HepG2 (cell line): ENCODE measurements at regions not wholly inside any gene's neighbourhood (a gene's known extent, or its start where the extent isn't known, plus 50 kb on each side); places are given as distances from the start of the nearest gene placed in this dataset.

Source experiments
- ATAC-seq: fragments of 200-7000 bp; cut with Tn5 transposase; 3 replicates; pipeline ENCODE4 v1.9.1; 2020; ENCODE audit warnings: mild to moderate bottlenecking, moderate library complexity
- BruUV-seq: library from RNA; stranded (reverse); fragments of 400-500 nt; replicated peaks from 2 replicates; lab custom pipeline; 2021; lab: Mats Ljungman, UMichigan
- CTCF ChIA-PET: fragments of 300-600 bp; formaldehyde crosslinking; extraction: SDS; loops from one replicate; lab custom pipeline; 2021; ENCODE audit warnings: low total read pairs, inconsistent platforms, low intra/inter-chr PET ratio; lab: Yijun Ruan, JAX
- POLR2A ChIA-PET: fragments of 350-600 bp; sonication (Branson Sonifier 250); formaldehyde crosslinking; loops from one replicate; lab custom pipeline; 2020; ENCODE audit warnings: antibody characterized with exemption, inconsistent platforms; lab: Yijun Ruan, JAX
- DNase-seq: peaks from one replicate; pipeline ENCODE4 v3.0.0-alpha.2; 2015; ENCODE audit warnings: low spot score
- FAIRE-seq: peaks from 3 replicates; lab custom pipeline; 2011; peaks lifted over from hg19 to GRCh38; lab: Jason Lieb, UNC
- H2AFZ ChIP-seq: one replicate; pipeline ENCODE4 v1.6.1; 2011; ENCODE audit warnings: low read length, inconsistent platforms
- H3K27ac ChIP-seq: fragments of 300-600 bp; 3 replicates; pipeline ENCODE4 v1.8.0; 2011; ENCODE audit warnings: mixed run types, mild to moderate bottlenecking, mixed read lengths, low read length, inconsistent platforms; ENCODE audit not compliant: insufficient read depth; ENCODE audit errors: extremely low read length
- H3K27me3 ChIP-seq, 2 experiments: fragments of 200-600 bp in 1 of 2; 2 replicates in 1 of 2; 3 replicates in 1 of 2; pipeline versions ENCODE4 v1.6.0 to v1.8.0; 2011; ENCODE audit warnings: low read length in 2 of 2, mild to moderate bottlenecking in 2 of 2, moderate library complexity in 2 of 2, inconsistent platforms in 1 of 2; ENCODE audit not compliant: insufficient read depth in 2 of 2, control insufficient read depth in 1 of 2
- H3K36me3 ChIP-seq, 2 experiments: fragments of 200-600 bp in 1 of 2; replicated peaks in 1 of 2; 2 replicates in 1 of 2; 3 replicates in 1 of 2; pipeline versions ENCODE4 v1.5.1 to v1.8.0; 2011; ENCODE audit warnings: low read length in 2 of 2, inconsistent platforms in 1 of 2; ENCODE audit not compliant: insufficient read depth in 2 of 2, control insufficient read depth in 1 of 2
- H3K4me1 ChIP-seq: 2 replicates; pipeline ENCODE4 v1.5.1; 2012; ENCODE audit warnings: low read length, inconsistent platforms; ENCODE audit not compliant: insufficient read depth
- H3K4me2 ChIP-seq: 2 replicates; pipeline ENCODE4 v1.6.0; 2011; ENCODE audit warnings: low read depth, low read length, inconsistent platforms
- H3K4me3 ChIP-seq, 3 experiments: fragments of 200-600 bp in 1 of 3; sonication (generic), shearing (Covaris generic) in 1 of 3; replicated peaks in 1 of 3; 2 replicates each; pipeline ENCODE4 v1.5.1; 2011 to 2016; ENCODE audit warnings: low read length in 3 of 3, inconsistent platforms in 2 of 3, low read depth in 2 of 3, mild to moderate bottlenecking in 2 of 3, control low read depth in 1 of 3, mixed read lengths in 1 of 3; ENCODE audit not compliant: insufficient read depth in 1 of 3
- H3K79me2 ChIP-seq: one replicate; pipeline ENCODE4 v1.6.1; 2011; ENCODE audit warnings: low read length, inconsistent platforms; ENCODE audit not compliant: insufficient read depth
- H3K9ac ChIP-seq: 2 replicates; pipeline ENCODE4 v1.6.0; 2011; ENCODE audit warnings: mild to moderate bottlenecking, low read depth, low read length, inconsistent platforms; ENCODE audit not compliant: insufficient read depth
- H3K9me3 ChIP-seq: 2 replicates; pipeline ENCODE4 v1.5.1; 2012; ENCODE audit warnings: mild to moderate bottlenecking, low read length
- H4K20me1 ChIP-seq: 2 replicates; pipeline ENCODE4 v1.6.0; 2011; ENCODE audit warnings: inconsistent platforms, mild to moderate bottlenecking, low read length, moderate library complexity; ENCODE audit not compliant: insufficient read depth
- EP300 ChIP-seq, 3 experiments: sonication (generic) in 1 of 3; formaldehyde crosslinking in 1 of 3; IDR thresholded peaks; 2 replicates each; pipeline versions ENCODE4 v1.5.1 to v1.6.1; 2011 to 2020; ENCODE audit warnings: low read depth in 2 of 3, low read length in 2 of 3, borderline replicate concordance in 1 of 3, improper control_type of control experiment in 1 of 3, mild to moderate bottlenecking in 1 of 3, missing genetic modification reagents in 1 of 3, moderate library complexity in 1 of 3
- FOXA1 ChIP-seq, 2 experiments: fragments of 450-650 bp in 1 of 2; sonication (generic) in 1 of 2; formaldehyde crosslinking in 1 of 2; IDR thresholded peaks; 2 replicates each; pipeline versions ENCODE4 v1.4.0 to v1.6.1; 2016 to 2020; ENCODE audit warnings: missing genetic modification reagents in 1 of 2
- HIVEP1 ChIP-seq: sonication (generic); formaldehyde crosslinking; IDR thresholded peaks from 2 replicates; pipeline ENCODE4 v1.4.0; 2020; ENCODE audit warnings: mild to moderate bottlenecking, missing genetic modification reagents
- HNRNPH1 ChIP-seq: fragments of 200-400 bp; formaldehyde crosslinking; optimal IDR thresholded peaks from 2 replicates; pipeline ENCODE3; 2017; ENCODE audit warnings: mild to moderate bottlenecking, low read depth, low read length
- HOXA9 ChIP-seq: sonication (generic); formaldehyde crosslinking; IDR thresholded peaks from 2 replicates; pipeline ENCODE4 v1.8.1; 2022; ENCODE audit warnings: missing genetic modification reagents, mild to moderate bottlenecking, moderate library complexity, borderline replicate concordance
- KLF11 ChIP-seq: IDR thresholded peaks from 2 replicates; pipeline ENCODE4 v1.6.1; 2016; ENCODE audit warnings: missing compliant biosample characterization
- NR2C2 ChIP-seq: sonication (generic); formaldehyde crosslinking; IDR thresholded peaks from 2 replicates; pipeline ENCODE4 v1.4.0; 2020; ENCODE audit warnings: missing genetic modification reagents, mild to moderate bottlenecking, moderate library complexity, borderline replicate concordance
- PLRG1 ChIP-seq: fragments of 450-650 bp; conservative IDR thresholded peaks from 2 replicates; pipeline ENCODE4 v1.6.1; 2016
- PPARG ChIP-seq: conservative IDR thresholded peaks from 2 replicates; pipeline ENCODE4 v1.6.1; 2016; ENCODE audit warnings: missing biosample characterization, missing genetic modification reagents
- RBFOX2 ChIP-seq: fragments of 200-400 bp; formaldehyde crosslinking; IDR thresholded peaks from 2 replicates; pipeline ENCODE4 v1.6.1; 2017; ENCODE audit warnings: low read depth, mild to moderate bottlenecking, low read length
- SRSF9 ChIP-seq: fragments of 200-400 bp; formaldehyde crosslinking; IDR thresholded peaks from 2 replicates; pipeline ENCODE4 v1.6.1; 2018; ENCODE audit warnings: borderline replicate concordance, mild to moderate bottlenecking, low read depth, low read length; ENCODE audit not compliant: insufficient read depth, poor library complexity, severe bottlenecking
- ZFP37 ChIP-seq: sonication (generic); formaldehyde crosslinking; IDR thresholded peaks from 2 replicates; pipeline ENCODE4 v1.4.0; 2020; ENCODE audit warnings: missing genetic modification reagents, borderline replicate concordance
- ZNF225 ChIP-seq: sonication (generic); formaldehyde crosslinking; IDR thresholded peaks from 2 replicates; pipeline ENCODE4 v1.4.0; 2020; ENCODE audit warnings: mild to moderate bottlenecking, missing genetic modification reagents
- ZSCAN12 ChIP-seq: sonication (generic); formaldehyde crosslinking; IDR thresholded peaks from 2 replicates; pipeline ENCODE4 v1.9.0; 2021; ENCODE audit warnings: mild to moderate bottlenecking, missing genetic modification reagents
- WGBS: methylation state at CpG from one replicate; pipeline ENCODE4 v1.1.6; 2017; ENCODE audit warnings: low lambda C conversion rate; 5-methylcytosine and 5-hydroxymethylcytosine counted together
- in situ Hi-C: cut with HindIII; loops from 2 replicates; pipeline ENCODE4 v1.10.0; 2017; ENCODE audit warnings: low pct_unique_long_range_greater_than_20kb; ENCODE audit not compliant: extremely low pct_ligation_motif_present
- intact Hi-C: fragments of 100-400 bp; cut with micrococcal nuclease; formaldehyde crosslinking; loops from one replicate; pipeline ENCODE4 v1.10.0; 2022; ENCODE audit not compliant: unreplicated experiment
- TF ChIP-seq, protein P1 (sequence below): conservative IDR thresholded peaks from 2 replicates; pipeline ENCODE4 v1.6.1; 2018; ENCODE audit warnings: missing genetic modification reagents
- TF ChIP-seq, protein P2 (sequence below): sonication (generic); formaldehyde crosslinking; IDR thresholded peaks from 2 replicates; pipeline ENCODE4 v1.8.1; 2022; ENCODE audit warnings: low read depth, mild to moderate bottlenecking, missing genetic modification reagents
- TF ChIP-seq, protein P3 (sequence below), 2 experiments: IDR thresholded peaks; 2 replicates each; pipeline ENCODE4 v1.6.1; 2011 to 2012; ENCODE audit warnings: low read length in 2 of 2, borderline replicate concordance in 1 of 2, low read depth in 1 of 2, mild to moderate bottlenecking in 1 of 2, moderate library complexity in 1 of 2

DNA sequence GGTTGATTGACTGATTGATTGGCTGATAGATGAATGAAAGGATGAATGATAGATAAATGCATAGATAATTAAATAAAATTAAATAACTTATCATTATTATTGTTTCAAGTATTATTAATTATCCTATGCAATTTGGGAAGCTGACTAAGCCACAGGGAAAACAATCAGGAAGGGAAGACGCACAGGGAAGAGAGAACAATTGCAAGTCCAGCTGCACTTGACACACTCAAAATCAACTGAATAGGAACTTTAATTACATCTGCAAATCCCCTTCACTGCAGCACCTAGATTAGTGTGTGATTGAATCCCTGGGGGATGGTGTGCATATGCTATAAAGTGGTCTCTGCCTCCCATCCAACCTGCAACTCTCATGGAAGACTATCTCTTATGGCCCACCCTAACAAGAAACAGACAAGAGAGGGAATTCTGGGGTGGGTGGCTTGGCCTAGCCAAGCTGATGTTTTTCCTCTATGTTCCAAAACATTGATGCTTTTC, 161.1 kb upstream of the FGGY start:
- no peak for DNase-seq
- TF ChIP-seq PLRG1 (no peak), PPARG (CRISPR knock-in tag) (no peak), HIVEP1 (CRISPR knock-in tag) (no peak), RBFOX2 (no peak), HNRNPH1 (no peak), EP300 (IDR thresholded peaks at IDR 0.05; ENCODE audit: low read depth in 2 of 2, low read length in 2 of 2) (no peak), EP300 (CRISPR knock-in tag; IDR thresholded peaks at IDR 0.05; ENCODE audit: borderline replicate concordance) (no peak), ZFP37 (no peak), HOXA9 (CRISPR knock-in tag) (no peak), KLF11 (CRISPR knock-in tag) (no peak), ZNF225 (no peak), FOXA1 (IDR thresholded peaks at IDR 0.05) (no peak), FOXA1 (CRISPR knock-in tag; IDR thresholded peaks at IDR 0.05) (no peak), SRSF9 (no peak), NR2C2 (no peak), ZSCAN12 (CRISPR knock-in tag) (no peak)
- TF ChIP-seq, protein P1, sequence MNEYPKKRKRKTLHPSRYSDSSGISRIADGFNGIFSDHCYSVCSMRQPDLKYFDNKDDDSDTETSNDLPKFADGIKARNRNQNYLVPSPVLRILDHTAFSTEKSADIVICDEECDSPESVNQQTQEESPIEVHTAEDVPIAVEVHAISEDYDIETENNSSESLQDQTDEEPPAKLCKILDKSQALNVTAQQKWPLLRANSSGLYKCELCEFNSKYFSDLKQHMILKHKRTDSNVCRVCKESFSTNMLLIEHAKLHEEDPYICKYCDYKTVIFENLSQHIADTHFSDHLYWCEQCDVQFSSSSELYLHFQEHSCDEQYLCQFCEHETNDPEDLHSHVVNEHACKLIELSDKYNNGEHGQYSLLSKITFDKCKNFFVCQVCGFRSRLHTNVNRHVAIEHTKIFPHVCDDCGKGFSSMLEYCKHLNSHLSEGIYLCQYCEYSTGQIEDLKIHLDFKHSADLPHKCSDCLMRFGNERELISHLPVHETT (CRISPR knock-in tag), result no peak
- TF ChIP-seq, protein P2, sequence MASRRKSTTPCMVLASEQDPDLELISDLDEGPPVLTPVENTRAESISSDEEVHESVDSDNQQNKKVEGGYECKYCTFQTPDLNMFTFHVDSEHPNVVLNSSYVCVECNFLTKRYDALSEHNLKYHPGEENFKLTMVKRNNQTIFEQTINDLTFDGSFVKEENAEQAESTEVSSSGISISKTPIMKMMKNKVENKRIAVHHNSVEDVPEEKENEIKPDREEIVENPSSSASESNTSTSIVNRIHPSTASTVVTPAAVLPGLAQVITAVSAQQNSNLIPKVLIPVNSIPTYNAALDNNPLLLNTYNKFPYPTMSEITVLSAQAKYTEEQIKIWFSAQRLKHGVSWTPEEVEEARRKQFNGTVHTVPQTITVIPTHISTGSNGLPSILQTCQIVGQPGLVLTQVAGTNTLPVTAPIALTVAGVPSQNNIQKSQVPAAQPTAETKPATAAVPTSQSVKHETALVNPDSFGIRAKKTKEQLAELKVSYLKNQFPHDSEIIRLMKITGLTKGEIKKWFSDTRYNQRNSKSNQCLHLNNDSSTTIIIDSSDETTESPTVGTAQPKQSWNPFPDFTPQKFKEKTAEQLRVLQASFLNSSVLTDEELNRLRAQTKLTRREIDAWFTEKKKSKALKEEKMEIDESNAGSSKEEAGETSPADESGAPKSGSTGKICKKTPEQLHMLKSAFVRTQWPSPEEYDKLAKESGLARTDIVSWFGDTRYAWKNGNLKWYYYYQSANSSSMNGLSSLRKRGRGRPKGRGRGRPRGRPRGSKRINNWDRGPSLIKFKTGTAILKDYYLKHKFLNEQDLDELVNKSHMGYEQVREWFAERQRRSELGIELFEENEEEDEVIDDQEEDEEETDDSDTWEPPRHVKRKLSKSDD (CRISPR knock-in tag), result no peak
- TF ChIP-seq, protein P3, sequence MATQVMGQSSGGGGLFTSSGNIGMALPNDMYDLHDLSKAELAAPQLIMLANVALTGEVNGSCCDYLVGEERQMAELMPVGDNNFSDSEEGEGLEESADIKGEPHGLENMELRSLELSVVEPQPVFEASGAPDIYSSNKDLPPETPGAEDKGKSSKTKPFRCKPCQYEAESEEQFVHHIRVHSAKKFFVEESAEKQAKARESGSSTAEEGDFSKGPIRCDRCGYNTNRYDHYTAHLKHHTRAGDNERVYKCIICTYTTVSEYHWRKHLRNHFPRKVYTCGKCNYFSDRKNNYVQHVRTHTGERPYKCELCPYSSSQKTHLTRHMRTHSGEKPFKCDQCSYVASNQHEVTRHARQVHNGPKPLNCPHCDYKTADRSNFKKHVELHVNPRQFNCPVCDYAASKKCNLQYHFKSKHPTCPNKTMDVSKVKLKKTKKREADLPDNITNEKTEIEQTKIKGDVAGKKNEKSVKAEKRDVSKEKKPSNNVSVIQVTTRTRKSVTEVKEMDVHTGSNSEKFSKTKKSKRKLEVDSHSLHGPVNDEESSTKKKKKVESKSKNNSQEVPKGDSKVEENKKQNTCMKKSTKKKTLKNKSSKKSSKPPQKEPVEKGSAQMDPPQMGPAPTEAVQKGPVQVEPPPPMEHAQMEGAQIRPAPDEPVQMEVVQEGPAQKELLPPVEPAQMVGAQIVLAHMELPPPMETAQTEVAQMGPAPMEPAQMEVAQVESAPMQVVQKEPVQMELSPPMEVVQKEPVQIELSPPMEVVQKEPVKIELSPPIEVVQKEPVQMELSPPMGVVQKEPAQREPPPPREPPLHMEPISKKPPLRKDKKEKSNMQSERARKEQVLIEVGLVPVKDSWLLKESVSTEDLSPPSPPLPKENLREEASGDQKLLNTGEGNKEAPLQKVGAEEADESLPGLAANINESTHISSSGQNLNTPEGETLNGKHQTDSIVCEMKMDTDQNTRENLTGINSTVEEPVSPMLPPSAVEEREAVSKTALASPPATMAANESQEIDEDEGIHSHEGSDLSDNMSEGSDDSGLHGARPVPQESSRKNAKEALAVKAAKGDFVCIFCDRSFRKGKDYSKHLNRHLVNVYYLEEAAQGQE (IDR thresholded peaks at IDR 0.05; ENCODE audit: borderline replicate concordance in 1 of 2, low read depth in 1 of 2, low read length in 2 of 2), result no peak

More for the DNA sequence above, 161.1 kb upstream of the FGGY start:
- H3K79me2 ChIP-seq, result no peaks in the 10 kb centered on the region
- H3K9ac ChIP-seq, result no peak overlapping the region
- H3K4me2 ChIP-seq, result no peak overlapping the region
- in situ Hi-C loops, result no loop called here
- intact Hi-C loops, result no loop called here
- no peak overlapping the region for H2AFZ ChIP-seq
- POLR2A ChIA-PET, result no interaction called here
- no TSS peak for BruUV-seq
- CTCF ChIA-PET, result no interaction called here
- 75% methylated on average over 1 of the region's 1 CpG for WGBS
- H3K27ac ChIP-seq, result no peak overlapping the region
- ATAC-seq, result no peak
- no peaks in the 10 kb centered on the region for H4K20me1 ChIP-seq
- no peak overlapping the region for H3K4me3 ChIP-seq
- peaks cover 18% of the 10 kb centered on the region for H3K4me1 ChIP-seq
- H3K27me3 ChIP-seq, result peaks cover 0 to 4% of the 10 kb centered on the region in 2 experiments; a peak in 3 of 5 replicates
- H3K36me3 ChIP-seq, result no peaks in the 10 kb centered on the region
- no peaks in the 10 kb centered on the region for H3K9me3 ChIP-seq
- no peak for FAIRE-seq
